Activated CD4-positive, alpha-beta T cell treated with anti-CD3 and anti-CD28 coated beads for 36 hours (primary cell): ENCODE measurements at regions not wholly inside any gene's neighbourhood (a gene's known extent, or its start where the extent isn't known, plus 50 kb on each side); places are given as distances from the start of the nearest gene placed in this dataset.

Source experiments
- ATAC-seq: fragments of 200-7000 bp; cut with Tn5 transposase; one replicate; pipeline ENCODE4 v1.10.0; 2021; ENCODE audit warnings: mild to moderate bottlenecking, moderate library complexity
- CTCF ChIA-PET: fragments of 350-600 bp; sonication (Branson Sonifier 250); formaldehyde crosslinking; loops from one replicate; lab custom pipeline; 2021; ENCODE audit warnings: antibody characterized with exemption; lab: Charles Lee
- POLR2A ChIA-PET: fragments of 350-600 bp; sonication (Branson Sonifier 250); formaldehyde crosslinking; loops from one replicate; lab custom pipeline; 2021; ENCODE audit warnings: antibody characterized with exemption, inconsistent platforms; lab: Charles Lee
- DNase-seq: peaks from one replicate; pipeline ENCODE4 v3.0.0-alpha.2; 2020
- H3K27ac Mint-ChIP-seq: one replicate; pipeline ENCODE4 v1.8.0; 2021; ENCODE audit warnings: mixed read lengths
- H3K27me3 Mint-ChIP-seq: one replicate; pipeline ENCODE4 v1.8.0; 2021; ENCODE audit warnings: mixed read lengths
- H3K36me3 Mint-ChIP-seq: one replicate; pipeline ENCODE4 v1.8.0; 2021; ENCODE audit warnings: low read depth, mixed read lengths
- H3K4me1 Mint-ChIP-seq: one replicate; pipeline ENCODE4 v1.8.0; 2021; ENCODE audit warnings: mixed read lengths
- H3K4me3 Mint-ChIP-seq: one replicate; pipeline ENCODE4 v1.8.0; 2021; ENCODE audit warnings: mild to moderate bottlenecking, moderate library complexity, mixed read lengths
- H3K9me3 Mint-ChIP-seq: one replicate; pipeline ENCODE4 v1.8.0; 2021; ENCODE audit warnings: low read depth, mixed read lengths
- intact Hi-C, 2 experiments: fragments of 100-400 bp; cut with DNase I in 1 of 2; cut with micrococcal nuclease in 1 of 2; formaldehyde crosslinking; loops; one replicate each; pipeline versions ENCODE4 v1.14.2 to v1.15.1; 2022 to 2024; cut with DNase I, micrococcal nuclease

- ATAC-seq (no peak), DNase-seq (no peak)
- Mint-ChIP-seq H3K9me3 (no peaks in the 10 kb centered on the region), H3K27me3 (peaks cover 62% of the 10 kb centered on the region), H3K4me3 (peak overlapping the region; percentile 65), H3K36me3 (no peaks in the 10 kb centered on the region), H3K4me1 (peaks cover 16% of the 10 kb centered on the region), H3K27ac (no peak overlapping the region)
- POLR2A ChIA-PET: no interaction called here
- CTCF ChIA-PET: interaction anchor here (0.8 to 1.0 kb wide), 2 partner anchors 12 to 523 kb away, joined by 3 to 4 read pairs; no protein-coding TSS in a partner anchor
- intact Hi-C loops: loop anchor here in 1 of 2 experiments (5.0 to 10.0 kb wide), 3 partner anchors 369 to 586 kb away; no protein-coding TSS in a partner anchor
Observed at GRCh38 chr4:71188156-71188640, 150.6 kb upstream of the SLC4A4 start.

- ChIA-PET POLR2A (no interaction called here), CTCF (interaction anchor here (0.8 to 1.0 kb wide), 2 partner anchors 11 to 523 kb away, joined by 3 to 4 read pairs; no protein-coding TSS in a partner anchor)
Observed at GRCh38 chr4:71188951-71189350, 149.9 kb upstream of the SLC4A4 start.

GRCh38 chr4:71189471-71189870 lies 149.3 kb upstream of the SLC4A4 start:
- no peak overlapping the region for H3K4me3 Mint-ChIP-seq
- ChIA-PET CTCF (interaction anchor here (1.0 kb wide), 1 partner anchor 10 kb away, joined by 3 read pairs; no protein-coding TSS in a partner anchor), POLR2A (no interaction called here)
- H3K9me3 Mint-ChIP-seq: no peaks in the 10 kb centered on the region
- peaks cover 14% of the 10 kb centered on the region for H3K4me1 Mint-ChIP-seq
- peaks cover 60% of the 10 kb centered on the region for H3K27me3 Mint-ChIP-seq
- ATAC-seq: no peak
- H3K27ac Mint-ChIP-seq: no peak overlapping the region
- H3K36me3 Mint-ChIP-seq: no peaks in the 10 kb centered on the region
- intact Hi-C loops: loop anchor here in 1 of 2 experiments (5.0 to 10.0 kb wide), 3 partner anchors 368 to 587 kb away; no protein-coding TSS in a partner anchor
- no peak for DNase-seq

More at GRCh38 chr4:71188951-71189350, 149.9 kb upstream of the SLC4A4 start:
- Mint-ChIP-seq H3K36me3 (no peaks in the 10 kb centered on the region), H3K4me1 (peaks cover 16% of the 10 kb centered on the region), H3K4me3 (no peak overlapping the region), H3K27me3 (peaks cover 66% of the 10 kb centered on the region), H3K27ac (no peak overlapping the region), H3K9me3 (no peaks in the 10 kb centered on the region)
- DNase-seq: no peak
- ATAC-seq: no peak
- intact Hi-C loops: loop anchor here in 1 of 2 experiments (5.0 to 10.0 kb wide), 3 partner anchors 368 to 587 kb away; no protein-coding TSS in a partner anchor

GRCh38 chr4:71194454-71194853 lies 144.4 kb upstream of the SLC4A4 start:
- POLR2A ChIA-PET: no interaction called here
- no peaks in the 10 kb centered on the region for H3K9me3 Mint-ChIP-seq
- H3K36me3 Mint-ChIP-seq: no peaks in the 10 kb centered on the region
- peaks cover 8% of the 10 kb centered on the region for H3K4me1 Mint-ChIP-seq
- H3K27ac Mint-ChIP-seq: no peak overlapping the region
- intact Hi-C loops: no loop called here
- peaks cover 29% of the 10 kb centered on the region for H3K27me3 Mint-ChIP-seq
- DNase-seq: no peak
- CTCF ChIA-PET: interaction anchor here (0.6 to 1.8 kb wide), 5 partner anchors 8 to 304 kb away, joined by 3 to 9 read pairs (median 5); no protein-coding TSS in a partner anchor
- no peak for ATAC-seq
- no peak overlapping the region for H3K4me3 Mint-ChIP-seq

GRCh38 chr4:71195924-71196323 lies 142.9 kb upstream of the SLC4A4 start:
- ChIA-PET CTCF (interaction anchor here (1.8 kb wide), 1 partner anchor 13 kb away, joined by 9 read pairs; no protein-coding TSS in a partner anchor), POLR2A (no interaction called here)
- no peak overlapping the region for H3K27ac Mint-ChIP-seq
- intact Hi-C loops: no loop called here
- peaks cover 10% of the 10 kb centered on the region for H3K4me1 Mint-ChIP-seq
- ATAC-seq (no peak), DNase-seq (no peak)
- no peaks in the 10 kb centered on the region for H3K36me3 Mint-ChIP-seq
- no peaks in the 10 kb centered on the region for H3K9me3 Mint-ChIP-seq
- H3K4me3 Mint-ChIP-seq: no peak overlapping the region
- peaks cover 16% of the 10 kb centered on the region for H3K27me3 Mint-ChIP-seq

- Mint-ChIP-seq H3K4me1 (peaks cover 10% of the 10 kb centered on the region), H3K27ac (no peak overlapping the region), H3K27me3 (peaks cover 2% of the 10 kb centered on the region), H3K36me3 (no peaks in the 10 kb centered on the region), H3K9me3 (no peaks in the 10 kb centered on the region), H3K4me3 (no peak overlapping the region)
- peak; percentile 8 for DNase-seq
- ATAC-seq: no peak
- POLR2A ChIA-PET: no interaction called here
- CTCF ChIA-PET: interaction anchor here (0.6 kb wide), 1 partner anchor 176 kb away, joined by 3 read pairs; no protein-coding TSS in a partner anchor
- intact Hi-C loops: no loop called here
Observed at GRCh38 chr4:71198958-71199357, 139.9 kb upstream of the SLC4A4 start.

GRCh38 chr4:71201057-71201456 lies 137.8 kb upstream of the SLC4A4 start:
- no peak for ATAC-seq
- no peaks in the 10 kb centered on the region for H3K9me3 Mint-ChIP-seq
- peaks cover 10% of the 10 kb centered on the region for H3K4me1 Mint-ChIP-seq
- ChIA-PET POLR2A (interaction anchor here (0.6 kb wide), 1 partner anchor 262 kb away, joined by 3 read pairs; no protein-coding TSS in a partner anchor), CTCF (interaction anchor here (0.6 to 1.3 kb wide), 2 partner anchors 17 to 230 kb away, joined by 3 read pairs; no protein-coding TSS in a partner anchor)
- intact Hi-C loops: no loop called here
- no peak overlapping the region for H3K4me3 Mint-ChIP-seq
- peaks cover 4% of the 10 kb centered on the region for H3K27me3 Mint-ChIP-seq
- no peaks in the 10 kb centered on the region for H3K36me3 Mint-ChIP-seq
- no peak overlapping the region for H3K27ac Mint-ChIP-seq
- DNase-seq: no peak

GRCh38 chr4:71201817-71202576 lies 136.8 kb upstream of the SLC4A4 start:
- ATAC-seq (no peak), DNase-seq (no peak)
- no peak overlapping the region for H3K27ac Mint-ChIP-seq
- no peak overlapping the region for H3K4me3 Mint-ChIP-seq
- peaks cover 10% of the 10 kb centered on the region for H3K4me1 Mint-ChIP-seq
- ChIA-PET CTCF (interaction anchor here (1.0 to 1.1 kb wide), 2 partner anchors 17 to 178 kb away, joined by 3 to 6 read pairs; no protein-coding TSS in a partner anchor), POLR2A (no interaction called here)
- intact Hi-C loops: no loop called here
- H3K9me3 Mint-ChIP-seq: no peaks in the 10 kb centered on the region
- no peaks in the 10 kb centered on the region for H3K36me3 Mint-ChIP-seq
- peaks cover 4% of the 10 kb centered on the region for H3K27me3 Mint-ChIP-seq

- DNase-seq (no peak), ATAC-seq (no peak)
- Mint-ChIP-seq H3K9me3 (no peaks in the 10 kb centered on the region), H3K4me3 (no peak overlapping the region), H3K4me1 (peaks cover 10% of the 10 kb centered on the region), H3K27ac (no peak overlapping the region), H3K36me3 (no peaks in the 10 kb centered on the region), H3K27me3 (peaks cover 4% of the 10 kb centered on the region)
- CTCF ChIA-PET: interaction anchor here (0.7 to 1.1 kb wide), 2 partner anchors 18 to 168 kb away, joined by 3 to 6 read pairs; no protein-coding TSS in a partner anchor
- POLR2A ChIA-PET: no interaction called here
- intact Hi-C loops: no loop called here
Observed at GRCh38 chr4:71202705-71203104, 136.1 kb upstream of the SLC4A4 start.

GRCh38 chr4:71204056-71204455 lies 134.8 kb upstream of the SLC4A4 start:
- DNase-seq (no peak), ATAC-seq (no peak)
- Mint-ChIP-seq H3K4me1 (peaks cover 4% of the 10 kb centered on the region), H3K27ac (no peak overlapping the region), H3K9me3 (no peaks in the 10 kb centered on the region), H3K27me3 (peaks cover 4% of the 10 kb centered on the region), H3K36me3 (no peaks in the 10 kb centered on the region), H3K4me3 (no peak overlapping the region)
- intact Hi-C loops: no loop called here
- ChIA-PET POLR2A (no interaction called here), CTCF (no interaction called here)

GRCh38 chr4:71206763-71207162 lies 132.1 kb upstream of the SLC4A4 start:
- Mint-ChIP-seq H3K27ac (no peak overlapping the region), H3K36me3 (no peaks in the 10 kb centered on the region)

More at GRCh38 chr4:71206763-71207162, 132.1 kb upstream of the SLC4A4 start:
- POLR2A ChIA-PET: no interaction called here
- H3K4me3 Mint-ChIP-seq: no peak overlapping the region
- no peaks in the 10 kb centered on the region for H3K9me3 Mint-ChIP-seq
- ATAC-seq: no peak
- intact Hi-C loops: no loop called here
- H3K4me1 Mint-ChIP-seq: no peaks in the 10 kb centered on the region
- peaks cover 4% of the 10 kb centered on the region for H3K27me3 Mint-ChIP-seq
- CTCF ChIA-PET: no interaction called here
- DNase-seq: no peak
